LHCN-M2 (cell line): ENCODE measurements at regions not wholly inside any gene's neighbourhood (a gene's known extent, or its start where the extent isn't known, plus 50 kb on each side); places are given as distances from the start of the nearest gene placed in this dataset.
"Not testable (repeated sequence)": the region's sequence is repeated elsewhere in the genome, so short reads cannot be mapped to it uniquely, and the experiment has no call there.

Source experiments
- DNase-seq: peaks from one replicate; pipeline ENCODE4 v3.0.0-alpha.2; 2012; ENCODE audit warnings: low read depth

DNA sequence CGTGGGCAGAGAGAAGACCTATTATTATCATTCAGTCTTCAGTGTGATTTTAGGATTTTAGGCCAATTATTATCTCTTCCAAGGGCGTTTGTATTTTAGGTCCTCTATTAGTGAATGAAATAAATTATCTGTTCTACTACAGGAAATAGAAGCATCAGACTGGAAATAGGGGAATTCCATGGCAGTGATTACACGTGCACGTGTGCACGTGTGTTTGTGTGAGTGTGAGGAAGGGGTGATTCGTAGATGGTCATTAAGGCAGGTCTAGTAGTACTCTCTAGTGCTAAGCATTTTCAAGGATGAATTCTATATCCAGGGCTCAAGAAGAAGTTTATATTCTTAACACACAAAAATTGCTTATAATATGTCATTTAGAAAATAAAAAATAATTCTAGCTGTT, 623.2 kb downstream of the GATA3 start:
- no peak for DNase-seq

DNA sequence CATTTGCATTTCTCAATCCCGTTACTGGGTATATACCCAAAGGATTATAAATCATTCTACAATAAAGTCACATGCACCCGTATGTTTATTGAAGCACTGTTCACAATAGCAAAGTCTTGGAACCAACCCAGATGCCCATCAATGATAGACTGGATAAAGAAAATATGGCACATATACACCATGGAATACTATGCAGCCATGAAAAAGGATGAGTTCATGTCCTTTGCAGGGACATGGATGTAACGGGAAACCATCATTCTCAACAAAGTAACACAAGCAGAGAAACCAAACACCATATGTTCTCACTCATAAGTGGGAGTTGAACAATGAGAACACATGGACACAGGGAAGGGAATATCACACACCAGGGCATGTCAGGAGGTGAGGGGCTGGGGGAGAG, 630.4 kb downstream of the GATA3 start:
- not testable (repeated sequence) for DNase-seq

DNA sequence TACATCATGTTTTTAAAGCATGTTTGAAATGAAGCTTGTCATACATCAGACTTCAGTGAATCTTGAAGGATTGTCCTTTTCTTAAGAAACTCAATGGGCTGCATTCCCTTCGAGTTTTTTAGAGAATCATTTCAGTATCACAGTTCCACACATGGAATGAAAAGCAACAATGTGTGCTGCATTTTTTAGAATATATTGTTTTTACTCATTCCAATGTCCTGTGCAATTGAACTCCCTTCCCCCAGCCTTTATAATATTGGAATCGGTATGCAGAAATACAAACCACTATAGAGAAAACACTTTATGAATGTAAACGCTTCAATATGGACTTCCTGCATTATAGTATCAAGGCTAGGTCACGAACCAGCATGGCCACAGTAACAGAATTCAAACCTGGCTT, 634.4 kb downstream of the GATA3 start:
- no peak for DNase-seq

DNA sequence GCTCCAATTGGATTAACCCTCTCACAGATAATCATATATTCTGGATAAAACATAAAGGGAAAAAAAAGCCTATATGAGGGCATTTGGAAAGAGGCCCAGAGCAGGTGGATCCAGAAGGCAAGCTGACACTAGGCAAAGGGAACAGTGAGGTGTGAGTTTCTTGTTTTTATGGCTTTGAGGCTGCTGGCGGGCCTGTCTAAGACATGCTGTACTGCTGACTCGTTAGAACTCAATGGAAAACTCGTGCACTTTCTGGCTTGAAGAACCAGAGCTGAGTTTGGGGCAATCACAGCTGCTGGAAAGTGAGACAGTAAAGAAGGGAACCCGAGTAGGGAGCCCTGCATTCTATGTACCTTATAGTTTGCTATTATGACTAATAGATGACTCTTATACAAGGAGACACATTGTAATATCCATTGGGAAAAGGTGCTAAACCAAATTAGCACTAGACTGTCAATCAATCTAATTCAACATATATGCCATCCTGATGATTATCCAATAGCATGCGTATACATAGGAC, 637.1 kb downstream of the GATA3 start:
- no peak for DNase-seq

DNA sequence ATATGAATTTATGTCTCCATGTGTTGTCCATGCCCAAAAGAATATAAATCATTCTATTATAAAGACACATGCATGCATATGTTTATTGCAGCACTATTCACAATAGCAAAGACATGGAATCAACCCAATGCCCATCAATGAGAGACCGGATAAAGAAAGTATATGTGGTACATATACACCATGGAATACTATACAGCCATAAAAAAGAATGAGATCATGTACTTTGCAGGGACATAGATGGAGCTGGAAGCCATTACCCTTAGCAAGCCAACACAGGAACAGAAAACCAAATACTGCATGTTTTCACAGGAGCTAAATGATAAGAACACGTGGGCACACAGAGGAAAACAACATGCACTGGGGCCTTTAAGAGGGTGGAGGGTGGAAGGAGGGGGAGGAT, 639.1 kb downstream of the GATA3 start:
- DNase-seq = not testable (repeated sequence)

DNA sequence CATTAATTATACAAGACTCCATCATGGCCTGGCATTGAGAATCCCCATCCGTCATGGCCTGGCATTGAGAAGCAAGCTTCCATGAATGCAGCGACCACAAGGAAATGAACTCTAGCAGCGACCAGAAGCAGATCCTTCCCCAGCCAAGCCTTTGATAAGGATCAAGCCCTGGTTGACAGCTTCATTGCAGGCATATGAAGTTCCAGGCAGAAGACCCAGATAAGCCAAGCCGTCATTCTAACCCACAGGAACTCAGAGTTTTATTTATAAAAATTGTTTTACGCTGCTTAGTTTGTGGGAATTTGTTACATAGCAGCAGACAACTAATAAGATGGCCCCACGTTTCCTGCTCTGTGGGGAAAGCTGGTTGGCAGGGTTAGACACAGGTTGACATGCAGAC, 642.3 kb downstream of the GATA3 start:
- DNase-seq = no peak

DNA sequence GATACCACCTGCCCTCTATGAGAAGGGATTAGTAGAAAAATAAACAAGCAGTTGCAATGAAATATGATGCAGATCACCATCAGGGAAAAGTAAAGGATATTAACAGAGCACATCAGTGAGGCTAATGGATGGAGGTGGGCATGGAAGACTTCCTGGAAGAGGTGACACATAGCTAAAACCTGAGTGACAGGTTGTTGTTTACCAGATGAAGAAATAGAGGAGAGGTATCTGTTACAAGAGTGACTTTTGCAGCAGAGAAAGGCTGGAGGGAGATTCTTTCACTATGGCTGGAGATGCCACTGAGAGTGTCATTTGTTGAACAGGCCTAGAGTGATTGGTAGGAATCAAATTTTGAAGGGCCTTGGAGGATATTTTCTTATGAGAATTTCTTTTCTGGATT, 646.2 kb downstream of the GATA3 start:
- no peak for DNase-seq

DNA sequence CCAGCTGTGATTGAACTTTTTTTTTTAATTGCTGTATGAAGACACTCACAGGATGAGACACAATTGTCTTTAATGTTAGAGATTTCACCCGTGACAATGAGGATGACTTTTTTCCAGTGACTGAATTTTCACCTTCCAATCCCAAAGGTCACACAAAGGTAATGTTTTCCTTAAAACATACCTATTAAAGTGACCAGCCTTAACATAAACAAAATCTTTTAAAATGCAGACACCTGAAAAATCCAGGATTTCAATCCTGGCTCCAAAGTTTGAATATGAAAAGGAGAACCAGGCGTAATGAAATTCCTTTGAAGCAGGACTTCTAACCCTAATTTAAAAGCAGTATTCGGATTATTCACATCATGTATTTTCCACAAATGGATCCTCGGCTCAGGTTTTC, 647.7 kb downstream of the GATA3 start:
- DNase-seq = no peak

DNA sequence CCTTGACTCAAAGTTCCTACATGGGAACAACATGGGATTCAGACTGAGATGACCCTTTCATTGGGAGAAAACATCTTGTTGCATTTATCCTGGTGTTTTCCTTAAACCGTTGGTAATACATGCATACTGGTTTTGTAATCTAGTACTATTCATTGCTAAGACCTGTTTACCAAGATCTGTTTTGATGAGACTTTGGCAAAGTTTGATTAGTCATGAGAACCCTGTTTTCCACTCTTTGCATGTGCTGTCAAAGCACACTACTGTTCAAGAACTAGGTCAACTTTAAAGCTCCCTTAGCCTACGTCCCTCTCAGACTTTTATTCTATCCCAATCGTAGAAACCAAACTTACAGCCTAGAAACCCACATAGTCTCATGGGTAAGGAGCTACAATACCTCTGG, 650.9 kb downstream of the GATA3 start:
- DNase-seq = no peak

DNA sequence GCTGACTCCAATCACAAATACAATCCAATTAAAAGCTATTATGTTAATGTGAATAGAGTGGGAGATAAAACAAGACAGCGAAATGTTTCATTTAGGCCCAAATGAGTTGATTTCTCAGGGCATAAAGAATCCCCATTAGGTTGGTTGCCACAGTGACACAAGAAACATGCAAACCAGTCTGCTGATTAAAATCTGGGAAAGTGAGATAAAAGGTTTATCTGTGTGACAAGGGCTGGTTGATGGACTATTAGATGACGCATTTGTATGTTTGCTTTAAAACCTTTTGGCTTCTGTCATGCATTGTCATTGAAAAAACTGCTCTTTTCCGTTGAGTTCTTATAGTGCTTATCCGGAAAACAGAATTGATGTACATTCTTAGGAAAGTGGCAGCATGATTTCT, 658.2 kb downstream of the GATA3 start:
- no peak for DNase-seq

DNA sequence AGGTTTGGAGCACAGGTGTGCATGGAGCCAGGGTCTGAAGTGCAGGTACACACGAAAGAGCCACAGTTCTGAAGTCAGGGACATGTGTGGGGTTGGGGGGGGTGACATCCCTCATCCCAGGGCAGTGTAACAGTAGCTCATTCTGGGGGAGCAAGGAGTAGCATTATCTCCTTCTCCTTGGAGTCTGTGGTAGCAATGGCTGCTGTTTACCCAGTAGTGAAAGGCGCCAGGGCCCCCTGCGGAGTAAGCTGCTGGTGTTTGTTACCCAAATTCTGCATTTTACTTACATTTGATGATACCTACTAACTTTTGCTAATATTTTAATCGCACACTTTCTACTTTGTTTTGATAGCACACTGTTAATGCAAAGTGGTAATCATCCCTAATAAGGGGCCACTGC, 665.5 kb downstream of the GATA3 start:
- no peak for DNase-seq

DNA sequence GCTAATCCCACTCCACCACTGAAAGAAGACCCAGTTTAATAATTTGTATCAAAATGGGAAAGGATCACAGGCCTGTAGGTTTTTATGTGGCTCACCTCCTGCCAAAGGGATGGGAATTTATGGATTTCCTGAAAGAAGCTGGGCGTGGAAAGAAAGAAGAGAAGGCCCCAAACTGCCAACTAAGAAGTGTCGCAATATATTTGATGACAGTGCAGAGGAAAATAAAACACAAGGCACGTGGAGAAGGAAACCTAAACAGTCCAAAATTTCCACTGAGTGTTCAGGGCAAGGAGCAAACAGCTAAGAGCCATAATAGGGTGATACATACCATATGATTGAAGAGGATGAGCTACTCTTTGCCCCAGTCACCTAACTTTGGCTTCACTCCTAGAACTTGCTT, 667.2 kb downstream of the GATA3 start:
- DNase-seq = no peak

DNA sequence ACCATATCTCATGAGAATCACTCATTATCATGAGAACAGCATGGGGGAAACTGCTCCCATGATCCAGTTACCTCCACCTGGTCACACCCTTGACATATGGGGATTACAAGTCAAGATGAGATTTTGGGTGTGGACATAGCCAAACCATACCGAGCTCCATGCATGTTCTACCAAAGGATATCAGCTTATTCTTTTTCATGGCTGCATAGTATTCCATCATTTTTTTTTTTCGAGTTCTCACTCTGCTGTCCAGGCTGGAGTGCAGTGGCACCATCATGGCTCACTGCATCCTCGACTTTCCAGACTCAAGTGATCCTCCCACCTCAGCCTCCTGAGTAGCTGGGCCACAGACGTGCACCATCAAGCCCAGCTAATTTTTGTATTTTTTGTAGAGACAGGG, 668.3 kb downstream of the GATA3 start:
- no peak for DNase-seq

DNA sequence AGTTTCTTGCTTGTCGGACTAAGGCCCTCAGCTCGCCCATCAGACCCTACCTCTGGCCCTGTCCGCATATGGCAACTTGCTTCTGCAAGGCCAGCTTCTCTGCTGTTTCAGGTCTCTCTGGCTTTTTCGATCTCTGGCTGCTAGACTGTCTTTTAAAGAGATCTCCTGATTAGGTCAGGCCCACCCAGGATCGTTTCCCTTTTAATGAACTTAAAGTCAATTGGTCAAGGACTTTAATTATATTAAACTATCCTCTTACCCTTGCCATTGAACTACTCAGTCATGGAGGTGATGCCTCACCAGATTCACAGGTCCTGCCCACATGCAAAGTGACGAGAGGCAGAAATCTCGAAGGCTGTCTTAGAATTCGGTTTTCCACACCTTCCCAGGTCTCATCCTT, 670.9 kb downstream of the GATA3 start:
- no peak for DNase-seq

DNA sequence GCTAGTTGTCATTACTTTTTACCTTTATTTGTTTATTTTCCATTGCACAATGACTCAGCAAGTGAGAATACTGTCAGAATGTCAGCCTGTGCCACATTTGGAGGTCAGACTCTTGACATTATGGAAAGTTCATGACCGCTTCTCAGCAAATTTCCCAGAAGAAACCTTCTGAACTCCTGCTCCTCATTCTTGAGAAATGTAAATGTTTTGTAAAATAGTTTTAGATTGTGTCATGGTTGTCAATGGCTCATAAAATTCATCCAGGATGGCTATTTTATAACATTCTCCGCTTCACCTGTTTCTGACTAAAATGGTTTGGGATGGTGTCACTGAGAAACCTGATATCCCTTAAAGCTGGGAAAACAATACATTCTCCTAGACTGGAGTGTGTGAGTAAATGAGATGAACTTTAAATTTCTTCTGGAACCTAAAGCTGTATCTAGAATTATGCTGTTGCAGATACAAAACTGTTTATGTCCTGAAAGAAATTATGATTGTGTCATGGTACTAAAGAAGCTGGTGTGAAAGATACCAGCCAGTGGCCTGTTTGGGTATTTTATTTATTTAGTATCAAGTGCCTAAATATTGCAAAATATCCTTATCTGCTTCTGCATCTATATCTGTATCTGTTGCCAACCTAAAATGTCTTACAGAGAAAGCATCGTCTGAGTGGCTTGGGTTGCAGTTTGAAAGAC, 671.7 kb downstream of the GATA3 start:
- no peak for DNase-seq

DNA sequence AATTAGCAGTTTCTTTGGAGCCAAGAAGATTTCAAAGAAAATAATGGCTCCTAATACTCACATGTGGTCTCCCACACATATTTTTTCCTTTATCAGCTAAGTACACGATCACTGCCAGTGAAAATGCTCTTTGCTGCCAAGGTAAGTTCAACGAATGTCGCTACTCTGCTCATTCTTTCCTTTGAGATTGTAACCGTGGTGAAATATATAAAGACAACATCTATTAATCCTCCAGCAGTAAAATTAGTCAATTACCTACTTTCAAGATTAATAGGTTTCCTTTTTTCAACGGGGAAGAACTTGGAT, 672.2 kb downstream of the GATA3 start:
- no peak for DNase-seq

DNA sequence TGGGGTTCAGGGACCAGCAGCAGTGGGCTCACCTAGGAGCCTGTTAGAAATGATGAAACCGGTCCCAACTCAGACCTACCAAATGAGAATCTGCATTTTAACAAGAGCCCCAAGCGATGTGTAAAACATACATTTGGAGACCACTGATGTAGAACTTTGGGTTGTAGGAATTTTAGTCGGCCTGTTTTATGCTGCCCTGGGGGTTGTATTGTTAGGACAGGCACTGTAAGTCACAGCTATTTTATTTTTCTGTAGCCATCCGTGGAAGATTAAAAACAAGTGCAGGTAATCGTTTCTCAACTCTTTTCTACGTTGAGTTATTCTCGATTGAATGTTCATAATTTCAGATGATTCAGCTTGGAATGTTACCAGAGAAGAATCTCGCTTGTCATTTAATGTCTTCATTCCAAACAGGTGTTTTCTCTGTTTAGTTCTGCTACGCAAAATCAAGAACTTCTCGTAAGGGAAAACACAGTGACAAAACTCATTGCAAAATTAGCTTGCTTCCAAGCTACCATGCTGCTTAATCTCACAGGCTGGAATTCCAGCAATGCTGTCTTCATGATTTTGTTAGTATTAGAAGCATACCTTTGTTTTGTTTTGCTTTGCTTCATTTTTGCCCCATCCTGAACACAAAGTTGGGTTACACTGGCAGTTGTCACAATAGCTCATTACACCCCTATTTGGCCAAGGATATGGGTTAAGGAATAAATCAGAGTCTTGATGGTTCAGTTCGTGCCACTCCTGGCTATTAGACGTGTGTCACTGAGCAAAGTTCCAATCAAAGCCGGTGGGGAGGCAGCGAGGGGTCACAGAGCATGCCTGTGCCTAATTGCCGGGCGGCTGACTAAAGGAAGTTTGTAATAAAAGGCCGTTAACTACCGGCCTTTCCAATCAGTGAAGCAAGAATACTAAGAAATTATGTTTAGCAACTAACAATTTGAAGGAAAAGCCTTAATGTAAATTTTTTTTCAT, 676.9 kb downstream of the GATA3 start:
- no peak for DNase-seq

DNA sequence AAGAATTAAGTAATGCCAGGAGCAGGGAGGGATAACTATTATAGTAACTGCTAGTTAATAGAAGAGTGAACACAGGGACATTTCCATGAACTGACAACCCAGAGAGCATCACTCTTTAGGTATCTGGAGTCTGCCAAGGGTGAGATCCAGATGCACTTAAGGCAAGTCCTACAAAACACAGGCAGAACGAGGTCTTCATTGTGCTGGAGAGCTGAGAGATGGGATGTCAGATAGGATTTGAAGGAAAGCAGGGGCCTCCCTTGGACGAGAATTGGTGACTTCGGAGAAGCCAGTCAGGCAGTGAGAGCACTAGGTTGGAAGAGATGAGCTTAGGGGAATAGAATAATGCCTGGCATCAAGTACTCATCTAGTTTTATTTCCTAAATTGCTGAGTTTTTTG, 684.5 kb downstream of the GATA3 start:
- DNase-seq = no peak

DNA sequence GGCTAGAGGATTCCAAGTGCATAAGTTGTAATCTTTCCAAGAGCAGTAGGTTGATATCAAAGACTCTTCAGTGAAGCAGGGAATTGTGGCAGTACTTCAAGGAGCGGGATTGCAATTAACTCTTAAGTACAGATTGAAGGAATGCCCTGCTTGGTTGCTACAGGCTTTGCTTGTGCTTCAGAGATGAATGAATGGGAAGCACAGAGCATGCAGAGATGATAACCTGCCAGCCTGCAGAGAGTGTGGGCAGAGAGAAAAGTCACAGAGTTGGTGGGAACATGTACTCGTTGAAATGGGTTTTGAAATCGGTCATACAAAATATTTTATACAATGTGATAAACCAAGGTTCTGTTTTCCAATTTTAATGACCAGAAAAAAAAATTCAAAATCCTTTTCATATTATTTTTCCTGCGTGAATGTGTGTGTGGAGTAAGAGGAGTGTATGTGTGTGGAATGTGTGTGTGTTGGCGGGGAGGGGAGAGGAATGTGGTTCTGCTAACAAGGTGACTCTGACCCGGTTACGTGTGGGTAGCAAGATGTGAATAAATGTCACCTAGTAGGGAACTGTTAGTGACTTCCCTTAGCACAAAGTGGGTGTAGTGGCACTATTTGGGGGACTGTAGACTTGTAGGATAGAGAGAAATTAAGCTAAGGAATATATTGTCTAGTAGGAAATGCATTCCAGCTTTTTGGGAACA, 697.8 kb downstream of the GATA3 start:
- no peak for DNase-seq

DNA sequence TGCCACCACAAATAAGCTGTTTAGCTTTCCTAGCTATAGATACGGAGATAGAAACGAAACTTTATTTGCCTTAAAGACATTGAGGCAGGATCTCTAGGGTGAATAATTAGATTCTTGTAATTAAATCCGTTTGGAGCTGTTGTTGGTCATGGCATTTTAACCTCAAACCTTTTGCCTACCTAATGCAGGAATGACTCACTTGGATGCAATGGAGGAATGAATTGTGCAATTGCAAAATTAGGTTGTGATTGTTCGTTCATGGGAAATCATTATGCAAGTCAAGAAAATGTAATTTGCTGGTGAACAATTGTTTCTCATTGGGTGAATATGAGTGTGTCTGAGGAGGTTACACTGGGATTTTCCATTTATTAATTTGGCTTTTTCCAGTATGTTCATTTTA, 703.5 kb downstream of the GATA3 start:
- no peak for DNase-seq

DNA sequence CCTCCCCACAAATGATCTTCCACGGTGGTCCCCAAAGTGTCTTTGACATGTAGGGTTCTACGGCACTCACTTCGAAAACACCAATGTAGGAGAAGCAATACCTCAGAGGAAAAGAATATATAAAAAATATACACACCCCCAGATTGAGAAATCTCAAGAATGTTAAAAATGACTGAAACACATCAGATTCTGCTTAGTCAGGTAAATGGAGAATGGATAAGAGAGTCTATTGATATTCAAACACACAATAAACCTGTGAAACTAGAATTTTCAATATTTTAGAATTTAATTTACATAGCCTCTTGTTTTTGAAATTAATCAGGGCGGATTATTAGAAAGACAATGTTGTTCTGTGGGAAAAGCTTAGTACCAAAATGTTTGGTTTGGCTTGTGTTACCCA, 712.4 kb downstream of the GATA3 start:
- no peak for DNase-seq

DNA sequence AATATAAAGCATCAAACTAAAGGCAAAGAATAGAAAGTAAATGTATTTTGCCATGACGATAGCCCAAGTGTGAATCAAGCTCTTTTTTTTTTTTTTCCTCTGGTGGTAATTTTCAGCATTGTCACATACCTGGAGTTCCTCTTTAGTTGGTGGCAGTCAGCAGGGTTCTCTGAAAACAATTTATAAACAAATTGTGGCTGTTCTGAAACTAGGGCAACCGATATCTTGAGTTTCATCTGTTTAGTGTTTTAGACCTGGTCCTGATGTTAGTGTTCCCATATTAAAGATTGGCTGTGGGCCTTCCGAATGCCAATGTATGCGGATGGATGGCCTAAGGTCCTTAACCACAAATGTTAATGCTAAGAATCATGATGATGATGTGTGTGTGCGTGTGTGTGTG, 713.1 kb downstream of the GATA3 start:
- no peak for DNase-seq
